AG10803 (cell line): ENCODE measurements at regions not wholly inside any gene's neighbourhood (a gene's known extent, or its start where the extent isn't known, plus 50 kb on each side); places are given as distances from the start of the nearest gene placed in this dataset.
A peak's percentile ranks its signal among the peaks of the same experiment; 100 is the strongest.

Experiments
- DNase-seq: peaks from one replicate; pipeline ENCODE4 v3.0.0; 2010; ENCODE audit warnings: low read depth
- H3K4me3 ChIP-seq: 2 replicates; pipeline ENCODE4 v1.5.1; 2011; ENCODE audit warnings: mild to moderate bottlenecking, low read length, control low read depth
- CTCF ChIP-seq: conservative IDR thresholded peaks from 2 replicates; pipeline ENCODE4 v1.5.1; 2011; ENCODE audit warnings: mild to moderate bottlenecking, low read length, control low read depth, inconsistent platforms

GRCh38 chr5:90117005-90117404 is 292.6 kb downstream of the CETN3 start:
- no peak overlapping the region for H3K4me3 ChIP-seq
- TF ChIP-seq CTCF, result no peak
- DNase-seq, result no peak

GRCh38 chr5:90113108-90113507 is 296.4 kb downstream of the CETN3 start:
- no peak for TF ChIP-seq CTCF
- DNase-seq, result no peak
- no peak overlapping the region for H3K4me3 ChIP-seq

GRCh38 chr5:90112033-90112692 is 297.4 kb downstream of the CETN3 start:
- DNase-seq, result no peak
- no peak for TF ChIP-seq CTCF
- H3K4me3 ChIP-seq, result no peak overlapping the region

GRCh38 chr5:90111364-90112032 is 298.1 kb downstream of the CETN3 start:
- TF ChIP-seq CTCF, result no peak
- H3K4me3 ChIP-seq, result no peak overlapping the region
- peak; percentile 4 for DNase-seq

GRCh38 chr5:90109285-90109684 is 300.3 kb downstream of the CETN3 start:
- no peak for DNase-seq
- H3K4me3 ChIP-seq, result no peak overlapping the region
- TF ChIP-seq CTCF, result no peak

- no peak for TF ChIP-seq CTCF
- no peak for DNase-seq
- H3K4me3 ChIP-seq, result no peak overlapping the region
Measured at GRCh38 chr5:90099099-90099498, 310.5 kb downstream of the CETN3 start.

GRCh38 chr5:90097082-90097477 is 312.5 kb downstream of the CETN3 start:
- no peak for TF ChIP-seq CTCF
- no peak for DNase-seq
- H3K4me3 ChIP-seq, result no peak overlapping the region
